DND-41 (cell line): ENCODE measurements at regions not wholly inside any gene's neighbourhood (a gene's known extent, or its start where the extent isn't known, plus 50 kb on each side); places are given as distances from the start of the nearest gene placed in this dataset.

ENCODE experiments used
- EZH2 ChIP-seq: IDR thresholded peaks from 3 replicates; pipeline ENCODE4 v1.6.1; 2012; ENCODE audit warnings: borderline replicate concordance, low read depth, mild to moderate bottlenecking, moderate library complexity, low read length, inconsistent platforms; ENCODE audit not compliant: severe bottlenecking
- TF ChIP-seq, protein P1 (sequence below): IDR thresholded peaks from 2 replicates; pipeline ENCODE4 v1.5.1; 2012; ENCODE audit warnings: borderline replicate concordance, low read length, moderate library complexity, mild to moderate bottlenecking; ENCODE audit not compliant: poor library complexity, severe bottlenecking; ENCODE audit errors: extremely low read depth

DNA sequence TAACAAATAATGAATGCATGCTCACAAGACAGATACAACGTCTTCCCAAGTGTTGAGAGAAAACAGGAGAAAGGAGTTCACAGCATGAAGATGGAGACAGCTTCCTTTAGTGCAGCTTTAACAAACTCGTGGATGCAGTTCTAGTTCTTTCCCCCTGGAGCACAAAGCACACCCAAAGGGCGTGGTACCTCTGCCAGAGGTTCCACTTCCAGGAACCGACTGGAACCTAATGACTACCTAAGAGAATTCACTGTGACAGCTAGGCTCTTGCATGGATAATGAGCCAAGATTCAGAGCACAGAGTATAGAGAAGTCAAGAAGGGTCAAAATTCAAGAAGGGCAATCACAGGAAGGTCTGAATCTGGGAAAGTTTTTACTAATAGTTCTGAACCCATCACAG lies 673.2 kb downstream of the XPNPEP1 start:
- TF ChIP-seq, protein P1, sequence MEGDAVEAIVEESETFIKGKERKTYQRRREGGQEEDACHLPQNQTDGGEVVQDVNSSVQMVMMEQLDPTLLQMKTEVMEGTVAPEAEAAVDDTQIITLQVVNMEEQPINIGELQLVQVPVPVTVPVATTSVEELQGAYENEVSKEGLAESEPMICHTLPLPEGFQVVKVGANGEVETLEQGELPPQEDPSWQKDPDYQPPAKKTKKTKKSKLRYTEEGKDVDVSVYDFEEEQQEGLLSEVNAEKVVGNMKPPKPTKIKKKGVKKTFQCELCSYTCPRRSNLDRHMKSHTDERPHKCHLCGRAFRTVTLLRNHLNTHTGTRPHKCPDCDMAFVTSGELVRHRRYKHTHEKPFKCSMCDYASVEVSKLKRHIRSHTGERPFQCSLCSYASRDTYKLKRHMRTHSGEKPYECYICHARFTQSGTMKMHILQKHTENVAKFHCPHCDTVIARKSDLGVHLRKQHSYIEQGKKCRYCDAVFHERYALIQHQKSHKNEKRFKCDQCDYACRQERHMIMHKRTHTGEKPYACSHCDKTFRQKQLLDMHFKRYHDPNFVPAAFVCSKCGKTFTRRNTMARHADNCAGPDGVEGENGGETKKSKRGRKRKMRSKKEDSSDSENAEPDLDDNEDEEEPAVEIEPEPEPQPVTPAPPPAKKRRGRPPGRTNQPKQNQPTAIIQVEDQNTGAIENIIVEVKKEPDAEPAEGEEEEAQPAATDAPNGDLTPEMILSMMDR = no peak
- TF ChIP-seq EZH2 = no peak
